HT1080 (cell line): ENCODE measurements at regions not wholly inside any gene's neighbourhood (a gene's known extent, or its start where the extent isn't known, plus 50 kb on each side); places are given as distances from the start of the nearest gene placed in this dataset.
"Not testable (repeated sequence)": the region's sequence is repeated elsewhere in the genome, so short reads cannot be mapped to it uniquely, and the experiment has no call there.

Experiments
- DNase-seq: peaks from one replicate; pipeline ENCODE4 v3.0.0-alpha.2; 2015; ENCODE audit warnings: low read depth

DNA sequence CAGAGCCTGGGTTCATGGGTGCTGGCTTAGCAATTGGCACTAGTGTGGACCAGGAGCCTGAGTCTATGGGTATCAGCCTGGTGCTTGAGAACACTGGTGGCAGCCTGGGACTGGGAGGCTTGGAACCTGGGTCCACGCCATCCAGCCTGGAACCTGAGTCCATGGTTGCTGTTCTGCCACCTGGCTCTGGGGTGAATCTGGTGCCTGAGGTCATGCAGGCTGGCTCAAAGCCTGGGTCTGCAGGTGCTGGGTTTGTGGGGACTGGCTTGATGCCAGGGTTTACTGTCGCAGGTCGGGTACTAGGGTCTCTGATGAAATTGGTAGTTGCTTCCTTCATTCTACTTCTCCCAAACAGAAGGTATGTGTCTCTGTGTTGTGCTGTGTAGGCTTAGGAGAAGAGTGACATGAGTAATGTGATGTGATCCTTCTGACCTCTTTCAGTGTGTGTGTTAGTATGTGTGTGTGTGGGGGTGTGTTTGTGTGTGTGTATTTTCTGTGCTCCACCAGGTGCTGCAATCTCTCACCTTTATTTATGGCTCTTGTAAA, 517.0 kb upstream of the EPHA5 start:
- no peak for DNase-seq

DNA sequence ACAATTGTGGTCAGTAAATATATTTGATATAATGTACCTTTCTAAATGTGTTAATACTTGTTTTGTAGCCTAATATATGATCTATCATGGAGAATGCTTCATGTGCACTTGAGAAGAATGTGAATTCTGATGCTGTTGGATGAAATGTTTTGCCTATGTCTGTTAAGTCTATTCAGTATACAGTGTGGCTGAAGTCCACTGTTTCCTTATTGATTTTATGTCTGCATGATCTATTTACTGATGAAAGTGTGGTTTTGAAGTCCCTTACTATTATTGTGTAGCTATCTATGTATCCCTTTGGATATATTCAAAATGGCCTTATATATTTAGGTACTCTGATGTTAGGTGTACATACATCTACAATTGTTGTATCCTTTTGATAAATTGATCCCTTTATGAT, 515.8 kb upstream of the EPHA5 start:
- DNase-seq: no peak

DNA sequence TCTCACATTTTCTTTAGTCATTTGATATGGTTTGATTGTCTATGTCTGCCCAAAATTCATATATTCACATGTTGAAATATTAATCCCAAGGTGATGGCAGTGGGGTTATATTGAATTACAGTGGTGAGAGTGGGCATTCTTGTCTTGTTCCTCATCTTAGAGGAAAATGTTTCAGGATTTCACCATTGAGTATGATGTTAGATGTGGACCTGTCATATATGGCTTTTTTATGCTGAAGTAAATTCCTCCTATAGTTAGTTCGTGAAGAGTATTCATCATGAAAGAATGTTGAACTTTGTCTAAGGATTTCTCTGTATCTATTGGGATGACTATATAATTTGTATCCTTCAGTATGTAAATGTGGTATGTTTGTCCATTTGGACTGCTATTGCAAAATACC, 512.3 kb upstream of the EPHA5 start:
- DNase-seq: no peak

DNA sequence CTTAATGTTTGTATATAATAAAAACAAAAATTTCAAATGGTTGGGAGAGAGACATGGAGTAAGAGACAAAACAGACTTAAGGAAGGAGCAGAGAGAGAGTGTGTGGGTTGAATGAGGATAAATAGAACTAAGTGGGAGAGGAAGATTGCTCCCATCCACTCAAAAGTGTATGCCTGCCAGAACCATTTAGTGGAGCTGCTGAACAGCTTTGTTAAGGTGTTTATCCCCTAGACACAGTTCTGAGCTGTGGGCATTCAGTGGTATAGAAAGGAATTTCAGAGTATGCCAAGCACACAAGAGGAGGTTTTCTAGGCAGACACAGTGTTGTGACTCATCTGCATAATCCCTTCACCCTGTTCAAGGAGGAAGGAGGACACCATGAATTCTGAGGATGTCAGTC, 508.6 kb upstream of the EPHA5 start:
- peak; percentile 69 for DNase-seq

DNA sequence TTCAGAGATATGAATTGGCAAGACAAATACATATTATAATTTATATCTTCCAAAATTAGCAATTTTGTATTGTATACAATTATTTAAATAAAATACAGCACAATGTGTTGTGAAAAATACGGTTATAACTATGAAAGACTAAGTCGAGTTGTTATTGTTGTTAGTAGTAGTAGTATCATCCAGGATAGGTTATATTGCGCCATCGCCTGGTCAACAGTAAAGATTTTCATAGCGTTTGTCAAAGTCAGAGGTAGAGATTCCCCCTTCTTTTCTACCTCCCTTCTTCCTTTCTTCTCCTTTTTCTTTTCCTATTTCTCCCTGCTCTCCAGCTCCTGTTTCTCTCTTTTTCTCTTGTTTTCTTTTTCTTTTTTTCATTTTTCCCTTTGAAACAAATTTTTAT, 499.1 kb upstream of the EPHA5 start:
- peak; percentile 32 for DNase-seq

DNA sequence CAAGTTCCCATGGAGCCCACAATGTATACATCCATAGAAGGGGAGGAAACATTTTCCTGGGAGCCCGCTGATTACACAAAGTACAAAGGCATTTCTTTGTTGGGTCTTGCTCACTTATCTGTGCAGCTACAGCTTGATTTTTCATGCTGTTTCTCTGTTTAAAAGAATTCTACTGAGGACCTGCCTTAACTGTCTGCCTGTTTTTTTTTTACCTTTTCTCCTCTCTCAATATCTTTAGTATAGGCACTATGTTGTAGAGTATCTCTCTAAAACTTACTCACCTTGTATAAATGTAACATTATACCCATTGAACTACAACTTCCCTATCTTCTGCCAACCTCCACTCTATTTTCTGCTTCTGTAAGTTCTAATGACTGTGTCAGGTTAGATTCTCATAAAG, 494.6 kb upstream of the EPHA5 start:
- DNase-seq: no peak

DNA sequence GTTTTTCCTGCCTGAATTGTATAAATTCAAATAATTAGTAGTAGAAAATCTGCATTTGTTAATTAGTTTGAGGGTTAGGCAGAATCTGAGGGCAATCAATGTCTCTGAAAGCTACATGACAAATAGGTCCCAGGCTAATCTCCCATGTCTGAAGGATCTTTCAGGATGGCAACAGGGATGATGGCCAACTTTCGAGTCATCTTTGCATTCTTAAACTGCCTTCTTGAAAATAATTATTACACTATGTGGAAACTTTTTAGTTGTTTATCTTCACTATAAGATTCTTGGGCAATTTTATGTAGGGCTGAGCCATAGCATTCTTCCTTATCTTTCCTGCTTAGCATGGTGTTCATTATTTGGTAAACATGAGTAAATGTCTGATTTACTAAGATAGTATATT, 490.3 kb upstream of the EPHA5 start:
- no peak for DNase-seq

DNA sequence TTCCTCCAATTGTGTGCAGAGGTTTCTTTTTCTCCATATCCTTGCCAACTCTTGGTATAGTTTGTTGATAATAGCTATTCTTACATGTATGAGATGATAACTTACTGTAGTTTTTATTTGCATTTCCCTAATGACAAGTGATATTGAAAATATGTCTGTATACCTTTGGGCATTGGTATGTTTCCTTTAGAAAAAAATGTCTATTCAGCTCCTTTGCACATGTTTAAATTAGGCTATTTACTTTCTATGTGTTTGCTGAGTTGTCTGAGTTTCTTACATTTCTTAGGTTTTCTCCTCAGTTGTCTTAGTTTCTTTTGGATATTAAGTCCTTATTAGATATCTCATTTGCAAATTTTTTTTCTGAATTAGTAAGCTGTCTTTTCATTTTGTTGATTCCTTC, 487.3 kb upstream of the EPHA5 start:
- no peak for DNase-seq

DNA sequence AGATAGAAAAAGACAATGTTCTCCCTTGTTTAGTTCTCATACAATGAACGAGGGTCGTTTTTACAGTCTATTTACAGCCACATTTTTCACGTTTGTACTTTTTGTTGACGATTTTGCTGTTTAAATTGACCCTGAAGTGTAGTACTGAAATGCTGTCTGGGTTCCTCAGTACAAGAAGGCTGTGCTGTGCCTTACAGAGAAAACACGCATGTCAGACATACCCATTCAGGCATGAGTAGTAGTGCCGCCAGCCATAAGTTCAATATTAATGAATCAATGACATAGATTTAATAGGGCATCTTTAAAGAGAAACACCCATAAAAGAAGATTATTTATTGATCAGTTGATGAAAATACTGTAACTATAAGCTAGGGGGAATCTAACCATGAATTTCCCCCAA, 459.8 kb upstream of the EPHA5 start:
- no peak for DNase-seq

DNA sequence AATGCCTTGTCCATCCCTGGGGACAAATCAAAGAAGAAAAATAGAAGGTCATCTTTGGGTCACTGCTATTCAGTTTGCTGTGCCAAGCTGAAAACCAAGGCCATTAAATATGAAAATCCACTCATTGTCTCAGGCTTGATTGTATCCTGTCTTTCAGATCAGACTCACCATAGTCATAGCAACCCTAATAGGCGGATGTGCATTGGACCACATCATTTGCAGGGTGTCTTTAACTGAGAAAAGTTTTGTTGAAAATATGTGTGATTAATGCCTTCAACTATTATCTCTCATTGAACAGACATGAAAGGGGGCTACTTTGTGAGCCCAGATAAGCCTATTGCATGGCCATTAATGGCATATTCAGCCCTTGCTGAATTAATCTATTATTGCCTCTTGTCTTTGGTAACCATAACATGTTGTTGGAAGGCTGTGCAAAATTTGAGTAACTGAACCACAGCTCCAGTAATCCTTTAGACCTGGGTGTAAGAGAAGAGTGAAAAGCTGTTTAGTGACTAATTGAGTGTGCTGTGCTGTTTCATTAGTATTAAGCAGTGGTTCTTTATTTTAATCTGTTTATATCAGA, 453.6 kb upstream of the EPHA5 start:
- DNase-seq: no peak

DNA sequence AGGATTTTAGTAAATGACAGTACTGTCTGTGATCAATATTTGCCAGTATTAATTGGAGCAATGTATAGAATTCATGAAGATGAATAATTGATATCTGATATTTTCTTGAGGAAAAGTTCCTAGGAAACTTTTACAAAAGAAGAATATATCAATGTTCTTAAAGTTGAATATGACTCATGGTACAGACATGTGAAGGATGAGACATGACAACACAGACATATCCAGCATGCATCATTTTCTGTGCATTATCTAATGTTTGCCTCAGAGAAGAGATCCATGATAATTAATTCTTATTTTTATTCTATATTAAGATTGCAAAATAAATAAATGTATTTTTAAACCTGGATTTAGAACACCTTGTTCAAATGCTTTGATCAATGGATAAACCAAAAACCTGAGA, 452.9 kb upstream of the EPHA5 start:
- DNase-seq: no peak

DNA sequence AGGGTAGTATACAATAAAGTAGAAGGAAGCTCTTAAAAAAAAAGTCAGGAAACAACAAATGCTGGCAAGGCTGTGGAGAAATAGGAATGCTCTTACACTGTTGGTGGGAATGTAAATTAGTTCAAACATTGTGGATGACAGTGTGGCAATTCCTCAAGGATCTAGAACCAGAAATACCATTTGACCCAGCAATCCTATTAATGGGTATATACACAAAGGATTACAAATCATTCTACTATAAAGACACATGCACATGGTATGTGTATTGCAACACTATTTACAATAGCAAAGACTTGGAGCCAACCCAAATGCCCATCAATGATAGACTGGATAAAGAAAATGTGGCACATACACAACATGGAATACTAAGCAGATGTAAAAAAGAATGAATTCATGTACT, 444.9 kb upstream of the EPHA5 start:
- not testable (repeated sequence) for DNase-seq

DNA sequence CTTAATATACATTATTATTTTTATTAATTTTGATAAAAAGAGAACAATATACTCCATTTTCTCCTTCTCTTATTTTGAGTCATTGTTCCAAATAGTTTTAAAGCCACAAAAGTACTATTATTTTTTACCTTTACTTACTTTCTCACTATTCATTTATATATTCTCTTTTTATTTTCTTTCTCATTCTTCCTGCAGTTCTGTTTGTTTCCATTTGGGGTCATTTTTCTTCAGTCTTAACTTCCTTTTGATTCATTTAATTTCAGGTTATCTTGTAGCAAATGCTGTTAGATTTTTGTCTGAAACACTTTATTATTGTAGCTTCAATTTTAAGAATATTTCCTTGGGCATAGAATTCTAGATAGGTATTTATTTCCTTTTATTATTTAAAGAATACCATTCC, 438.6 kb upstream of the EPHA5 start:
- DNase-seq: no peak

DNA sequence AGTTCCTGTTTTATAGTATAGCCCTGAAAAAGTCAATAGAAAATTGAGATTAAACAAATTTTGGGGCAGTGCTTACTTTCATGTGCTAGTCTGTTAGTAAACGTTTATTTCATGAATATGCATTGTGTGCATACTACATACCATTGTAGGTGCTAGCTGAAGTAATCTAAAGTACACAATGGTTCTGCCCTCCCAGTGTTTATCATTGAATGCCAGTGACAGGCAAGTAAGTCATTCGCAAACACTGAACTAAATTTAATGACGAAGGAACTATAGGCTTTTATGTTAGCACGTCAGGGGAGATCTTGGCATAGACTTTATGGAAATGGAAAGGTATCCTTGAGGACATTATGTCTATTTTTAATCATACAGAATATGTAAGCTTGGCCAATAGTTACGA, 426.9 kb upstream of the EPHA5 start:
- DNase-seq: no peak

DNA sequence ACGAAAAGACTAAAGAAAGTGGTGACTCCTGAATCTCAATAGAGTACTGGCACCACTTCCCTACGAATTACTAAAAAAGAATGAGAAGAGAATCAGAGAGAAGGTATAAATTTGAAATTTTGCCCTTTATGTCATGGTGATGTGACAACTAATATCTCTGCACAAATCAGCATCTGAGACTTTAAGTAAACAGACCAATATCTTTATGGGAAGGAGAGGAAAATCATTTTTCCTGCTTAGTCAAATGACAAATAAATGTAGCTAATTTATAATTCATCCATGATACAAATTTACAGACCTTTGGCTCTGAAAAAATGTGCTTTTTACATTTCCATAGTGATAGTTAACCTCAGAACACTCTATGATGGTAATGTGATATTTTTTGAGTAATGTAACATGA, 424.8 kb upstream of the EPHA5 start:
- no peak for DNase-seq

DNA sequence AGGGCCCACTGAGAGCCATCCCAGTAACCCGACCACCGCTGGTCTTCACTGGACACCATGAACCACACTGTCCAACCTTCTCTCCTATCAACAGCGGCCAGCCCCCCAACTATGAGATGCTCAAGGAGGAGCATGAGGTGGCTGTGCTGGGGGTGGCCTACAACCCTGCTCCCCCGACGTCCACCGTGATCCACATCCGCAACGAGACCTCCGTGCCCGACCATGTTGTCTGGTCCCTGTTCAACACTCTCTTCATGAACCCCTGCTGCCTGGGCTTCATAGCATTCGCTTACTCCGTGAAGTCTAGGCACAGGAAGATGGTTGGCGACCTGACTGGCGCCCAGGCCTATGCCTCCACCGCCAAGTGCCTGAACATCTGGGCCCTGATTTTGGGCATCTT, 423.8 kb upstream of the EPHA5 start:
- no peak for DNase-seq

DNA sequence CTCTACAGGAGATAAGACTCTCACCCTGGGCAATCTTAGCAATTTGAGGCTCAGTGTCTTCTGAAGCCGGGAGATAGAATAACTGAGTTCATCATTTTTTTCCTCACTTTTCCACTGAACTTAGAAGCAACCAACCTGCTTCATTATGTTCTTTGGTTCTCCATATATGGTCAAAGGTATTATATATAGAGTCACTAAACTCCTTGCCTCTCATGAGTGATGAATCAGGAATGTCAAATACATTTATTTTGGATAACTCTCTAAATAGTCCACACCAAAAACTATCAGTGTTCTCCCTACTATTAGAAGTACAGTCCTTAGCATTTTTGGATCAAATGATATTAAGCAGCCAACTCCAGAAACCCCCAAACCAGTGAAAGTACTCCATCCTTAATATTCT, 421.5 kb upstream of the EPHA5 start:
- DNase-seq: no peak

DNA sequence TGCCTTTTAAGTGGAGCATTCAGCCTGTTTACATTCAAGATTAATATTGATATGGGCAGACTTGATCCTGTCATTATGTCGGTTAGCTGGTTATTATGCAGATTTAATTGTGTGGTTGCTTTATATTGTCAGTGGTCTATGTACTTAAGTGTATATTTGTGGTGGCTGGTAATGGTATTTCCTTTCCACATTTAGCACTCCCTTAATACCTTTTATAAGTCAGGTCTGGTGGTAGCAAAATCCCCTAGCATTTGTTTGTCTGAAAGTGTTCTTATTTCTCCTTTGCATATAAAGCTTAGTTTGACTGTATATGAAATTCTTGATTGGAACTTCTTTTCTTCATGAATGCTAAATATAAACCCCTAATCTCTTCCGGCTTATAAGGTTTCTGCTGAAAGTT, 403.7 kb upstream of the EPHA5 start:
- no peak for DNase-seq

DNA sequence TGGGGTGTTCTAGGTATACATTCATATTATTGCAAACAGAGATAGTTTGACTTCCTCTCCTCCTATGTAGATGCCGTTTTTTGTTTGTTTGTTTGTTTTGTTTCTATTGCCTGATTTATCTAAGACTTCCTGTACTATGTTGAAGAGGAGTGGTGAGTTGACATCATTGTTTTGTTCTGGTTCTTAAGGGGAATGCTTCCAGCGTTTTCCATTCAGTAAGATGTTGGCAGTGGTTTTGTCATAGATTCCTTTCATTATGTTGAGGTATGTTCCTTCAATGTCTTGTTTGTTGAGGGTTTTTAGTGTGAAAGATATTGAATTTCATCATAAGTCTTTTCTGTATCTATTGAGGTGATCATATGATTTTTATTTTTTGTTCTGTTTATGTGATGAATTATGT, 401.6 kb upstream of the EPHA5 start:
- no peak for DNase-seq

DNA sequence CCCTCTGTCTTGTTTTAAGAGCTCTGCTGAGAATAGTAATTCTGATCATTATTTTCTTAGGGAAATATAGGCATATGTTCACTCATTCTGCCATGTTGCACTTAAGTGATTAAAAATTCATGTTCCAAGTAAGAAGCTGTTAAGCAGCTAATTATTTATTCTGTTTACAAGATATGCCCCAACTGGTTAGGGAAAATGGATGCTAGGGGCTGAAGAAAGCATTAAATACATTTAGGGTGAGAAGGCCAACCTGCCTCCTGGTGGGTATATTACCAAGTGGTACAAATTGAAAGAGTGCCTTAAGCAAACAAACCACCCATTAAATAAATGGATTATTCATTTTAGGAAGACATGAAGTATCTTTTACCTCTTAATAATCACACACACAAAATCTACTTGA, 392.6 kb upstream of the EPHA5 start:
- DNase-seq: no peak

DNA sequence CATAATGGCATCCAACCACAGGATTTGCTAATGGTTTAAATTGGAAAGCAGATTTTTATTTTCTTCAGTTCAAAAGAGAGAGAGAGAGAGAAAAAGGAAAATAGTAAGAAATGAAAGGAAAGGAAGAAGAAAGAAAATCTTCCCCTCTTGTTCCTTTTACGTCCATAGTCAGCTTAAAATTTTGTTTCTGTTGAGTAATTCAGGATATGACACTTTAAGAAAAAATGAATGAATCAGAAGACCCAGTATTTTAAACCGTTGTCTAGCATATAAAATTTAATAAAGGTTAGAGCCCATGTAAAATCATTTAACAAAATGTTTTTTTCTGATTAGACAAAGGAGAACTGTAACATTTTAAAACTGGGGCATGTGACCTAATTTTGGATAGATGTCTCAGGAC, 391.8 kb upstream of the EPHA5 start:
- DNase-seq: peak; percentile 45

DNA sequence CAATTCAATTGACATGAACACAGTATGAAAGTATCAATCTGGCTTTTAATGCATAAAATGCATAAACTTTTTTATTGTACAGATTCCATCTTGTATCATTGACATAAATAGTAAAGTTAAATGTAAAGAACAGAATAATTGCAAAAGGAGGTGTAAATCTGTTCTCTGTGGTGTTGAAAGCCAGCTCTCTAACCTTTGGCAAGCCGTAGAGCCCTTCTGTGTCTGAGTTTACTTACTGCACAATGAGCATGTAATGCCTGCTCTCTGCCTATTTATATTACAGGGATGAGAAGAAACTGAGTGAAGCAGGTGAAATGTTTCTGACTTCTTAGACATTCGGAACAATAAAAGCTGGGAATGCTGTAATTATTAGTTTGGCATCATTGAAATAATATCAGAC, 389.3 kb upstream of the EPHA5 start:
- no peak for DNase-seq

DNA sequence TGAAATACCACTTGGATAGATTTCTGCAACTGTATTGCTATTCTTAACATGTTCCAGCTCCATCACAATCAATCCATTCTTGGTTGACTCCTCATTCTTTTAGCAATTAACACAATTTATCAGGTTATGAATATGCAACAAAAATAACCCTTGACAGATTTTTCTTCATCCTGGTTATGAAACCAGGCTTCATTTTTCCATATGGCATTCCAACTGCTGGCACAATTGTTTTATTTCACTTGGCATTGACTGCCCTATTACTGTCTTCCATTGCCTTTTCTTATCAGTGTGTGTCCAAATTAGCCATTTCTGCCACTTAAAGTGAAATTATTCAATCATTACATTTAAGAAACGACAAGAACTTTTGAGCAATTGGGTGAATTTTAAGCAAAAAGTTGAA, 388.8 kb upstream of the EPHA5 start:
- no peak for DNase-seq

DNA sequence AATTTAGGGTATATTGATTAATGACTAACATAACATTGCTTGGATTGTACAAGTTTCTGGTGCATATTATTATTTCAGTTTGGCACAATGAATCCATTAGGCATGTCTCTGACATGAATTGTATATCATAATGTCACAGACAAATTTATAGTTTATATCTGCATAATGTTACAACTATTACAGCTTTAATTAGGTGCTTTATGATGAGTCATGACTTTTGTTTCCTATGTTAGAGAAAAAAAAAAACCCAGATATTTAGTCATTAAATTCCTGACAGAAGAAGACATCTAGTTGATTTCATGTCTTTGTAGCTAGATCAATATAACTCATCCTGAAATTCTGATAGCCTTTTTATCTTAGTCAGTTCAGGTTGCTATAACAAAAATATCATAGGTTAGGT, 385.7 kb upstream of the EPHA5 start:
- DNase-seq: no peak
